HEK293 (cell line): ENCODE measurements at regions not wholly inside any gene's neighbourhood (a gene's known extent, or its start where the extent isn't known, plus 50 kb on each side); places are given as distances from the start of the nearest gene placed in this dataset.

Experiments used
- CTCF ChIA-PET: fragments of 350-600 bp; formaldehyde crosslinking; extraction: SDS; loops from one replicate; lab custom pipeline; 2021; ENCODE audit warnings: antibody characterized with exemption; lab: Yijun Ruan, JAX
- POLR2A ChIA-PET: fragments of 300-600 bp; formaldehyde crosslinking; extraction: SDS; loops from one replicate; lab custom pipeline; 2020; ENCODE audit warnings: antibody characterized with exemption, inconsistent platforms; lab: Yijun Ruan, JAX
- H3K27ac ChIP-seq: fragments of 200-500 bp; sonication (Bioruptor generic); 2 replicates; pipeline ENCODE4 v1.5.1; 2014; ENCODE audit warnings: low read depth, low read length, control low read depth, inconsistent platforms; ENCODE audit errors: extremely low read depth
- H3K36me3 ChIP-seq, 2 experiments: fragments of 200-500 bp in 1 of 2; sonication (Bioruptor generic) in 1 of 2; 1 replicate in 1 of 2; 2 replicates in 1 of 2; pipeline ENCODE4 v1.5.1; 2014 to 2017; ENCODE audit warnings: inconsistent platforms in 2 of 2, low read length in 2 of 2; ENCODE audit not compliant: control insufficient read depth in 2 of 2, insufficient read depth in 1 of 2
- H3K4me1 ChIP-seq: fragments of 200-500 bp; sonication (Bioruptor generic); 2 replicates; pipeline ENCODE4 v1.5.1; 2014; ENCODE audit warnings: mild to moderate bottlenecking, low read length, inconsistent platforms; ENCODE audit not compliant: control insufficient read depth, insufficient read depth
- H3K4me3 ChIP-seq: 2 replicates; pipeline ENCODE4 v1.5.1; 2011; ENCODE audit warnings: low read depth, mild to moderate bottlenecking, control low read depth, low read length, moderate library complexity
- H3K9me3 ChIP-seq: fragments of 200-500 bp; sonication (Bioruptor generic); 2 replicates; pipeline ENCODE4 v1.5.1; 2014; ENCODE audit warnings: low read depth, low read length, inconsistent platforms; ENCODE audit not compliant: control insufficient read depth, insufficient read depth
- GFI1B ChIP-seq: fragments of 450-650 bp; formaldehyde crosslinking; IDR thresholded peaks from 2 replicates; pipeline ENCODE4 v1.5.1; 2016; ENCODE audit warnings: missing biosample characterization, missing genetic modification characterization
- HOXD13 ChIP-seq: sonication (generic); formaldehyde crosslinking; IDR thresholded peaks from 2 replicates; pipeline ENCODE4 v1.8.0; 2022; ENCODE audit warnings: missing genetic modification reagents, borderline replicate concordance
- TRIM28 ChIP-seq: IDR thresholded peaks from 2 replicates; pipeline ENCODE4 v1.6.1; 2011; ENCODE audit warnings: low read length, control low read depth, borderline replicate concordance
- ZBTB1 ChIP-seq: fragments of 450-650 bp; formaldehyde crosslinking; IDR thresholded peaks from 2 replicates; pipeline ENCODE4 v1.5.1; 2016; ENCODE audit warnings: missing biosample characterization, missing genetic modification characterization
- ZBTB8A ChIP-seq: fragments of 450-650 bp; formaldehyde crosslinking; IDR thresholded peaks from 2 replicates; pipeline ENCODE4 v1.5.1; 2016; ENCODE audit warnings: missing biosample characterization, missing genetic modification characterization
- ZFHX2 ChIP-seq: fragments of 450-650 bp; formaldehyde crosslinking; conservative IDR thresholded peaks from 2 replicates; pipeline ENCODE4 v1.5.1; 2016; ENCODE audit warnings: missing biosample characterization, missing genetic modification characterization
- ZFP41 ChIP-seq: fragments of 450-650 bp; formaldehyde crosslinking; IDR thresholded peaks from 2 replicates; pipeline ENCODE4 v1.5.1; 2016; ENCODE audit warnings: missing biosample characterization, missing genetic modification characterization, borderline replicate concordance
- ZNF175 ChIP-seq: fragments of 450-650 bp; formaldehyde crosslinking; IDR thresholded peaks from 2 replicates; pipeline ENCODE4 v1.5.1; 2016; ENCODE audit warnings: missing biosample characterization, missing genetic modification characterization
- ZNF223 ChIP-seq: fragments of 450-650 bp; formaldehyde crosslinking; IDR thresholded peaks from 2 replicates; pipeline ENCODE4 v1.5.1; 2016; ENCODE audit warnings: missing biosample characterization, missing genetic modification characterization
- ZNF274 ChIP-seq, 2 experiments: fragments of 200-500 bp in 1 of 2; fragments of 450-650 bp in 1 of 2; sonication (Bioruptor generic) in 1 of 2; formaldehyde crosslinking in 1 of 2; IDR thresholded peaks; 2 replicates each; pipeline versions ENCODE4 v1.5.1 to v1.6.1; 2014 to 2016; ENCODE audit warnings: borderline replicate concordance in 1 of 2, inconsistent platforms in 1 of 2, low read length in 1 of 2, missing biosample characterization in 1 of 2, missing genetic modification characterization in 1 of 2
- ZNF292 ChIP-seq: fragments of 450-650 bp; formaldehyde crosslinking; IDR thresholded peaks from 2 replicates; pipeline ENCODE4 v1.5.1; 2016; ENCODE audit warnings: low read depth, missing biosample characterization, missing genetic modification characterization, borderline replicate concordance
- ZNF544 ChIP-seq: fragments of 450-650 bp; formaldehyde crosslinking; IDR thresholded peaks from 2 replicates; pipeline ENCODE4 v1.5.0; 2017; ENCODE audit warnings: missing biosample characterization, missing genetic modification characterization
- ZNF768 ChIP-seq: fragments of 450-650 bp; formaldehyde crosslinking; IDR thresholded peaks from 2 replicates; pipeline ENCODE4 v1.5.1; 2018; ENCODE audit warnings: missing biosample characterization, mild to moderate bottlenecking, missing genetic modification characterization
- ZNF776 ChIP-seq: fragments of 450-650 bp; formaldehyde crosslinking; IDR thresholded peaks from 2 replicates; pipeline ENCODE4 v1.5.0; 2017; ENCODE audit warnings: missing biosample characterization, missing genetic modification characterization, borderline replicate concordance
- ZNF785 ChIP-seq: fragments of 450-650 bp; formaldehyde crosslinking; IDR thresholded peaks from 2 replicates; pipeline ENCODE4 v1.5.1; 2016; ENCODE audit warnings: missing biosample characterization, missing genetic modification characterization
- ZSCAN23 ChIP-seq: fragments of 450-650 bp; formaldehyde crosslinking; IDR thresholded peaks from 2 replicates; pipeline ENCODE4 v1.5.1; 2016; ENCODE audit warnings: missing biosample characterization, missing genetic modification characterization
- TF ChIP-seq, protein P1 (sequence below): fragments of 450-650 bp; formaldehyde crosslinking; IDR thresholded peaks from 2 replicates; pipeline ENCODE4 v1.5.1; 2016; ENCODE audit warnings: missing biosample characterization, missing genetic modification characterization
- TF ChIP-seq, protein P2 (sequence below): fragments of 450-650 bp; formaldehyde crosslinking; IDR thresholded peaks from 2 replicates; pipeline ENCODE4 v1.5.1; 2016; ENCODE audit warnings: missing biosample characterization, missing genetic modification characterization, borderline replicate concordance

DNA sequence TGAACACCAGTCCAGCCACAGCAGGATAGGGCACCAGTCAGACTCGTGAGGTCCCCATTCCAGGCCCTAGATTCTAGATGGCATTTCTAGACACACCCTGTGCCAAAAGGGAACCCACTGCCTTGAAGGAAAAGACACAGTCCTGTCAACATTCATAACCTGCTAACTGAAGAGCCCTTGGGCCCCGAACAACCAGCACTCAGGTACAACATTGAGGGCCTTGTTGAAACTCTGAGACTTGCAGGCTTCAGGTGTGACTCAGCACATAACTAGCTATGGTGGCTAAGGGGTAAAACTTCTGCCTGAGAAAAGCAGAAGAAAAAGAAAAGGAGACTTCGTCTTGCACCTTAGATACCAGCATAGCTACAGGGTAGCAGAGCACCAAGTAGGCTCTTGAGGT is 252.9 kb upstream of the GRID2 start (continued):
- no peak for TF ChIP-seq ZSCAN23 (tag by site-specific recombination)
- no peak for TF ChIP-seq ZNF544
- no peak for TF ChIP-seq ZNF223
- TF ChIP-seq ZNF768 (tag by site-specific recombination), result no peak
- TF ChIP-seq ZFHX2 (tag by site-specific recombination), result no peak
- no peak for TF ChIP-seq ZNF292 (tag by site-specific recombination)
- no peak for TF ChIP-seq ZFP41
- no peak for TF ChIP-seq ZBTB1 (tag by site-specific recombination)

DNA sequence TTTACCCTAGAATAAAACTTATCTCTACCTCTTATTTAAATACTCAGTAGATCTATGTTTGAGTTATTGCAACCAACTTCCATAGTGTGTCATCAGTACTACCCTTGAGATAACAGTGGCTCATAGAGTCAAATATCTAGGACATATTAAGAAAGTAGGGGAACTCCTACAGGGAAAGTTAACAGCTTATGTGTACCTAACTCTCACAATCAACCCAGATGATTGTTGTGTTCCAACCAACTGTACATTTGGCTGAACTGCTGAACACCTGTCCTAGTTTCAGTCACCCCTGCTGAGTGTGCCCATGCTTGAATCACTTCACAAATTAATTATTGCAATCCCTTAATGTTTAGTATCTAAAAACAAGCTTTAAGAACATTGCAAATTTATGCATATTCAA is 244.2 kb upstream of the GRID2 start:
- ChIA-PET CTCF (no interaction called here), POLR2A (no interaction called here)
- no peaks in the 10 kb centered on the region for H3K4me1 ChIP-seq
- no peak overlapping the region for H3K27ac ChIP-seq
- no peaks in the 10 kb centered on the region for H3K9me3 ChIP-seq
- no peak overlapping the region for H3K4me3 ChIP-seq
- H3K36me3 ChIP-seq, result no peaks in the 10 kb centered on the region
- no peak for TF ChIP-seq TRIM28
- no peak for TF ChIP-seq HOXD13 (CRISPR knock-in tag)
- no peak for TF ChIP-seq GFI1B
- no peak for TF ChIP-seq ZNF175 (tag by site-specific recombination)
- TF ChIP-seq, protein P1, sequence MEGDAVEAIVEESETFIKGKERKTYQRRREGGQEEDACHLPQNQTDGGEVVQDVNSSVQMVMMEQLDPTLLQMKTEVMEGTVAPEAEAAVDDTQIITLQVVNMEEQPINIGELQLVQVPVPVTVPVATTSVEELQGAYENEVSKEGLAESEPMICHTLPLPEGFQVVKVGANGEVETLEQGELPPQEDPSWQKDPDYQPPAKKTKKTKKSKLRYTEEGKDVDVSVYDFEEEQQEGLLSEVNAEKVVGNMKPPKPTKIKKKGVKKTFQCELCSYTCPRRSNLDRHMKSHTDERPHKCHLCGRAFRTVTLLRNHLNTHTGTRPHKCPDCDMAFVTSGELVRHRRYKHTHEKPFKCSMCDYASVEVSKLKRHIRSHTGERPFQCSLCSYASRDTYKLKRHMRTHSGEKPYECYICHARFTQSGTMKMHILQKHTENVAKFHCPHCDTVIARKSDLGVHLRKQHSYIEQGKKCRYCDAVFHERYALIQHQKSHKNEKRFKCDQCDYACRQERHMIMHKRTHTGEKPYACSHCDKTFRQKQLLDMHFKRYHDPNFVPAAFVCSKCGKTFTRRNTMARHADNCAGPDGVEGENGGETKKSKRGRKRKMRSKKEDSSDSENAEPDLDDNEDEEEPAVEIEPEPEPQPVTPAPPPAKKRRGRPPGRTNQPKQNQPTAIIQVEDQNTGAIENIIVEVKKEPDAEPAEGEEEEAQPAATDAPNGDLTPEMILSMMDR (tag by site-specific recombination), result no peak
- no peak for TF ChIP-seq ZNF785
- TF ChIP-seq, protein P2, sequence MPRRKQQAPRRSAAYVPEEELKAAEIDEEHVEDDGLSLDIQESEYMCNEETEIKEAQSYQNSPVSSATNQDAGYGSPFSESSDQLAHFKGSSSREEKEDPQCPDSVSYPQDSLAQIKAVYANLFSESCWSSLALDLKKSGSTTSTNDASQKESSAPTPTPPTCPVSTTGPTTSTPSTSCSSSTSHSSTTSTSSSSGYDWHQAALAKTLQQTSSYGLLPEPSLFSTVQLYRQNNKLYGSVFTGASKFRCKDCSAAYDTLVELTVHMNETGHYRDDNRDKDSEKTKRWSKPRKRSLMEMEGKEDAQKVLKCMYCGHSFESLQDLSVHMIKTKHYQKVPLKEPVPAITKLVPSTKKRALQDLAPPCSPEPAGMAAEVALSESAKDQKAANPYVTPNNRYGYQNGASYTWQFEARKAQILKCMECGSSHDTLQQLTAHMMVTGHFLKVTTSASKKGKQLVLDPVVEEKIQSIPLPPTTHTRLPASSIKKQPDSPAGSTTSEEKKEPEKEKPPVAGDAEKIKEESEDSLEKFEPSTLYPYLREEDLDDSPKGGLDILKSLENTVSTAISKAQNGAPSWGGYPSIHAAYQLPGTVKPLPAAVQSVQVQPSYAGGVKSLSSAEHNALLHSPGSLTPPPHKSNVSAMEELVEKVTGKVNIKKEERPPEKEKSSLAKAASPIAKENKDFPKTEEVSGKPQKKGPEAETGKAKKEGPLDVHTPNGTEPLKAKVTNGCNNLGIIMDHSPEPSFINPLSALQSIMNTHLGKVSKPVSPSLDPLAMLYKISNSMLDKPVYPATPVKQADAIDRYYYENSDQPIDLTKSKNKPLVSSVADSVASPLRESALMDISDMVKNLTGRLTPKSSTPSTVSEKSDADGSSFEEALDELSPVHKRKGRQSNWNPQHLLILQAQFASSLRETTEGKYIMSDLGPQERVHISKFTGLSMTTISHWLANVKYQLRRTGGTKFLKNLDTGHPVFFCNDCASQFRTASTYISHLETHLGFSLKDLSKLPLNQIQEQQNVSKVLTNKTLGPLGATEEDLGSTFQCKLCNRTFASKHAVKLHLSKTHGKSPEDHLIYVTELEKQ (tag by site-specific recombination), result no peak
- TF ChIP-seq ZNF776 (tag by site-specific recombination), result no peak

DNA sequence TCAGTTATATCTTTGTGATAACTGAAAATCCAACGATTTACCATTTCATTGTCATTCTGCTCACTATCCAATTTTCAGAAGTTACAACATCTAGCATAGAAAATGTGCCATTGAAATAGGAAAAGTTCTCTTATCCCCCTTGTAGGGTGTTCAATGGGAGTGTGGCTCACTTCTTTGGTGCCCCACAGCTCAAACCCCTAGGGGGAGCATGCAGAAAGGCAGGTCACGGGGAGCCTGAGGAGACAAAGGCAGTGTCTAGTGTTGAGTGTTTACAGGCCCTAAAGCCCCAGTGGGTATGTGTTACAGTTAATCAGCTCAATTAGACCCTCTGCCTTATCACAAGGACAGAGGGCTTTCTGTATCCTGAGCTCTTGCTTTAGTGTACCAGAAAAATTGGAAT is 243.4 kb upstream of the GRID2 start:
- H3K4me1 ChIP-seq, result no peaks in the 10 kb centered on the region
- no peaks in the 10 kb centered on the region for H3K9me3 ChIP-seq
- H3K4me3 ChIP-seq, result no peak overlapping the region
- H3K36me3 ChIP-seq, result no peaks in the 10 kb centered on the region
- POLR2A ChIA-PET, result interaction anchor here (0.6 kb wide), 1 partner anchor 64 kb away, joined by 6 read pairs; no protein-coding TSS in a partner anchor
- no peak overlapping the region for H3K27ac ChIP-seq
- no peak for TF ChIP-seq ZNF274 (IDR thresholded peaks at IDR 0.05; ENCODE audit: low read length)
- no peak for TF ChIP-seq ZNF274 (tag by site-specific recombination; IDR thresholded peaks at IDR 0.05; ENCODE audit: borderline replicate concordance)
- no peak for TF ChIP-seq ZBTB8A (tag by site-specific recombination)
- CTCF ChIA-PET, result no interaction called here
